Chondrocyte (in vitro differentiated cells): ENCODE measurements at regions not wholly inside any gene's neighbourhood (a gene's known extent, or its start where the extent isn't known, plus 50 kb on each side); places are given as distances from the start of the nearest gene placed in this dataset.

Source experiments
- DNase-seq: peaks from one replicate; pipeline ENCODE4 v3.0.0; 2021; ENCODE audit warnings: mixed read lengths, low spot score
- H3K27ac Mint-ChIP-seq: one replicate; pipeline ENCODE4 v1.8.0; 2021; ENCODE audit warnings: mild to moderate bottlenecking, moderate library complexity, mixed read lengths; ENCODE audit not compliant: unreplicated experiment
- H3K27me3 Mint-ChIP-seq: 2 replicates; pipeline ENCODE4 v1.8.0; 2021; ENCODE audit warnings: low read depth, mixed read lengths
- H3K36me3 Mint-ChIP-seq: 2 replicates; pipeline ENCODE4 v1.8.0; 2021; ENCODE audit warnings: low read depth, mixed read lengths
- H3K4me1 Mint-ChIP-seq: 2 replicates; pipeline ENCODE4 v1.8.0; 2021; ENCODE audit warnings: low read depth, mild to moderate bottlenecking, mixed read lengths
- H3K4me3 Mint-ChIP-seq: one replicate; pipeline ENCODE4 v1.8.0; 2021; ENCODE audit warnings: mild to moderate bottlenecking, moderate library complexity, mixed read lengths; ENCODE audit not compliant: unreplicated experiment
- H3K9me3 Mint-ChIP-seq: 2 replicates; pipeline ENCODE4 v1.8.0; 2021; ENCODE audit warnings: low read depth, mixed read lengths
- TF ChIP-seq, protein P1 (sequence below): fragments of 200-600 bp; sonication (generic); IDR thresholded peaks from 2 replicates; pipeline ENCODE4 v1.5.0; 2021; ENCODE audit warnings: antibody characterized with exemption, mild to moderate bottlenecking, moderate library complexity

GRCh38 chr2:103103678-103104077 is 341.8 kb downstream of the TMEM182 start:
- Mint-ChIP-seq H3K27me3 (peaks cover 4% of the 10 kb centered on the region), H3K4me1 (peaks cover 4% of the 10 kb centered on the region), H3K9me3 (no peaks in the 10 kb centered on the region), H3K36me3 (no peaks in the 10 kb centered on the region), H3K4me3 (no peak overlapping the region), H3K27ac (no peak overlapping the region)
- no peak for DNase-seq
- TF ChIP-seq, protein P1, sequence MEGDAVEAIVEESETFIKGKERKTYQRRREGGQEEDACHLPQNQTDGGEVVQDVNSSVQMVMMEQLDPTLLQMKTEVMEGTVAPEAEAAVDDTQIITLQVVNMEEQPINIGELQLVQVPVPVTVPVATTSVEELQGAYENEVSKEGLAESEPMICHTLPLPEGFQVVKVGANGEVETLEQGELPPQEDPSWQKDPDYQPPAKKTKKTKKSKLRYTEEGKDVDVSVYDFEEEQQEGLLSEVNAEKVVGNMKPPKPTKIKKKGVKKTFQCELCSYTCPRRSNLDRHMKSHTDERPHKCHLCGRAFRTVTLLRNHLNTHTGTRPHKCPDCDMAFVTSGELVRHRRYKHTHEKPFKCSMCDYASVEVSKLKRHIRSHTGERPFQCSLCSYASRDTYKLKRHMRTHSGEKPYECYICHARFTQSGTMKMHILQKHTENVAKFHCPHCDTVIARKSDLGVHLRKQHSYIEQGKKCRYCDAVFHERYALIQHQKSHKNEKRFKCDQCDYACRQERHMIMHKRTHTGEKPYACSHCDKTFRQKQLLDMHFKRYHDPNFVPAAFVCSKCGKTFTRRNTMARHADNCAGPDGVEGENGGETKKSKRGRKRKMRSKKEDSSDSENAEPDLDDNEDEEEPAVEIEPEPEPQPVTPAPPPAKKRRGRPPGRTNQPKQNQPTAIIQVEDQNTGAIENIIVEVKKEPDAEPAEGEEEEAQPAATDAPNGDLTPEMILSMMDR: no peak

GRCh38 chr2:103119352-103119751 is 357.5 kb downstream of the TMEM182 start:
- H3K27ac Mint-ChIP-seq: no peak overlapping the region

DNA sequence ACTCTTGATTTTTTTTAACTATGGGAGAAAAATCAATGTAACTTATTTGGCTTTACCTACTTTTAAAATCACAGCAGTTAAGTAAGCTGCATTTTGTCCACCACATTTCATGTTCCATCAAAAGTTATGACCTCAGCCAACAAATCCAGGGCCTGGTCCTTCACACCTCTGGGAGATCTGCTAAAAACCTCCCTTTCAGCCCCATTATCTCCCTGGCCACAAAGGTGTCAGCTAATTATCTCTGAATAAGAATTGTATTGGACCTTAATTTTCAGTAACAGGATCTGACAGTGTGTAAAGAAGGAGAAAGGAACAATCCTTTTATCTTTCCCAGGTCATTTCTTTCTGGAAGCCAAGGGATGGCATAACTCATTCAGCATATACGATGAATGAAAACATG is 359.3 kb downstream of the TMEM182 start:
- H3K27me3 Mint-ChIP-seq: no peaks in the 10 kb centered on the region
- H3K27ac Mint-ChIP-seq: no peak overlapping the region
- no peak for DNase-seq
- H3K4me1 Mint-ChIP-seq: no peaks in the 10 kb centered on the region
- TF ChIP-seq, protein P1: no peak
- no peak overlapping the region for H3K4me3 Mint-ChIP-seq
- H3K9me3 Mint-ChIP-seq: no peaks in the 10 kb centered on the region
- no peaks in the 10 kb centered on the region for H3K36me3 Mint-ChIP-seq

More at GRCh38 chr2:103119352-103119751, 357.5 kb downstream of the TMEM182 start:
- DNase-seq: no peak
- Mint-ChIP-seq H3K36me3 (no peaks in the 10 kb centered on the region), H3K9me3 (no peaks in the 10 kb centered on the region), H3K4me3 (no peak overlapping the region), H3K27me3 (no peaks in the 10 kb centered on the region), H3K4me1 (no peaks in the 10 kb centered on the region)
- TF ChIP-seq, protein P1: no peak

DNA sequence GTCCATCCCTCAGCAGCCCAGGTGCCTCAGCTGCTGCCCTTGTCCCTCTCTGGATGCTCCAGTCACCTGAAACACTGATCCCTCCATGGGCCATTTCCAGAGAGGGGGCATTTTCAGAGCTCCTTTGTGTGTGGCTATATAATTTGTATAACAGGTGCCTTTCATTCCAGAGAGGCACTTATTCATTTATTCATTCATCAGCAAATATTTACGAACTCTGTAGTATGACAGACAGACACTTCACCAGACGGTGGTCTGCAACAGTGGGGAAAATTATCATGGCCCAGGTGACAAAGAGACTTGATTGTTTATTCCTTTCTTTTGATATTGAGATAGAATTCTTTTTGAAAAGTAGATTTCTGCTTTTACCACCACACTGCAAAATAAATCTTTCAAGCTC is 361.7 kb downstream of the TMEM182 start:
- no peaks in the 10 kb centered on the region for H3K27me3 Mint-ChIP-seq
- H3K27ac Mint-ChIP-seq: no peak overlapping the region
- TF ChIP-seq, protein P1: no peak
- H3K4me3 Mint-ChIP-seq: no peak overlapping the region
- no peaks in the 10 kb centered on the region for H3K4me1 Mint-ChIP-seq
- no peaks in the 10 kb centered on the region for H3K36me3 Mint-ChIP-seq
- no peaks in the 10 kb centered on the region for H3K9me3 Mint-ChIP-seq
- no peak for DNase-seq

DNA sequence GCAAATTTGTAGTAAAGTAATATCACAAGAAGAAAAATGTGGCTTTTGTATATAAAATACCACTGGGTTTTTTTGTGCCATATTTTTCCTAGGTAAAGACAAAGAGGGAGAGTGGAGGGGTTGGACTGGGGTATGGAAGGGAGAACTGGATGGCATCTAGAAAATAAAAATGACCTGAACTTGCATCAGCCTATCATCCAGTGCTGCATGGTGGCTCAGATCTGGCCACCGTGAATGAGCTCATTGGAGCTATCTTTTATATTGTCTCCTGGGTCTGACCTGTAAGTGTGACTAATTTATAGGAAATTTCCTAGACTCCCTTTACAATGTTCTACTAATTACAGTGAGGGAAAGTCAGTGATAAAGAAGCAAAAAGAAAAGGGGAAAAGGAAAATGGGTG is 369.0 kb downstream of the TMEM182 start:
- Mint-ChIP-seq H3K36me3 (peaks cover 2% of the 10 kb centered on the region), H3K9me3 (no peaks in the 10 kb centered on the region), H3K4me1 (no peaks in the 10 kb centered on the region), H3K27ac (no peak overlapping the region), H3K4me3 (no peak overlapping the region), H3K27me3 (no peaks in the 10 kb centered on the region)
- DNase-seq: no peak
- TF ChIP-seq, protein P1: no peak
